ENCODE measurements at regions not wholly inside any gene's neighbourhood (a gene's known extent, or its start where the extent isn't known, plus 50 kb on each side); places are given as distances from the start of the nearest gene placed in this dataset.

GRCh38 chr6:106770081-106770480 is 140.7 kb downstream of the QRSL1 start:
- WGBS (ENCODE audit: extremely low coverage, insufficient read length, low lambda C conversion rate): no CpG with 5 or more reads among the region's 1 CpG
- Histone ChIP-seq H3K9ac (ENCODE audit: extremely low read depth, insufficient read length, low read length) (no peak overlapping the region), H3K27ac (ENCODE audit: insufficient read length, low read depth, low read length) (no peak overlapping the region), H3K18ac (ENCODE audit: insufficient read length, low read depth, low read length) (no peak overlapping the region), H3K23me2 (ENCODE audit: insufficient read length, low read depth, low read length, poor library complexity, severe bottlenecking) (no peaks in the 10 kb centered on the region), H3T11ph (ENCODE audit: low read length) (no peak overlapping the region), H3K4me1 (ENCODE audit: insufficient read depth, low read length) (peaks cover 2% of the 10 kb centered on the region; the same call in 1 of the 2 replicates), H2AFZ (ENCODE audit: low read length) (no peak overlapping the region), H3K9me3 (ENCODE audit: control insufficient read depth, low read depth, low read length) (peaks cover 11% of the 10 kb centered on the region), H2BK5ac (ENCODE audit: insufficient read length, low read length) (no peak overlapping the region), H2BK120ac (ENCODE audit: low read depth, low read length, poor library complexity, severe bottlenecking) (no peak overlapping the region), H3K4ac (ENCODE audit: low read depth, low read length) (no peak overlapping the region), H3K27me3 (ENCODE audit: insufficient read depth, low read length) (no peaks in the 10 kb centered on the region), H4K20me1 (ENCODE audit: control insufficient read depth, insufficient read depth, insufficient read length) (no peaks in the 10 kb centered on the region), H2AK5ac (ENCODE audit: insufficient read length, low read length) (no peak overlapping the region), H3K79me2 (ENCODE audit: insufficient read depth, low read length) (no peaks in the 10 kb centered on the region), H4K91ac (ENCODE audit: insufficient read length, low read depth, low read length) (no peak overlapping the region), H3K79me1 (ENCODE audit: insufficient read depth, low read depth, low read length, poor library complexity, severe bottlenecking) (no peaks in the 10 kb centered on the region), H2BK15ac (ENCODE audit: low read depth, low read length) (no peak overlapping the region), H2BK12ac (ENCODE audit: insufficient read length, low read depth, low read length) (no peak overlapping the region), H4K5ac (ENCODE audit: insufficient read length, low read depth, low read length) (no peak overlapping the region), H2BK20ac (ENCODE audit: low read depth, low read length, poor library complexity, severe bottlenecking) (no peak overlapping the region), H3K23ac (ENCODE audit: insufficient read length, low read depth, low read length) (no peak overlapping the region), H4K8ac (replicated peaks; ENCODE audit: insufficient read length, low read depth, low read length) (no peak overlapping the region), H3K14ac (ENCODE audit: insufficient read depth, low read length) (no peak overlapping the region), H3K4me2 (ENCODE audit: insufficient read depth, insufficient read length, low read length) (no peak overlapping the region), H3K56ac (ENCODE audit: insufficient read length, low read depth, low read length) (no peak overlapping the region)
- TF ChIP-seq CTCF (conservative IDR thresholded peaks at IDR 0.05): no peak
- Mint-ChIP-seq H3K27ac (no peak overlapping the region), H3K4me3 (no peak overlapping the region), H3K27me3 (ENCODE audit: low read depth) (no peaks in the 10 kb centered on the region), H3K9me3 (peaks cover 23 to 24% of the 10 kb centered on the region in 2 experiments), H3K36me3 (ENCODE audit: insufficient read depth in 1 of 3, low read depth in 3 of 3) (peaks cover 12 to 31% (median 15%) of the 10 kb centered on the region in 3 experiments), H3K4me1 (peaks cover 14% of the 10 kb centered on the region in 2 experiments)
- no peak for DNase-seq

All from H9 (cell line).